ENCODE measurements at regions not wholly inside any gene's neighbourhood (a gene's known extent, or its start where the extent isn't known, plus 50 kb on each side); places are given as distances from the start of the nearest gene placed in this dataset.
A peak's percentile ranks its signal among the peaks of the same experiment; 100 is the strongest.
"Not testable (repeated sequence)": the region's sequence is repeated elsewhere in the genome, so short reads cannot be mapped to it uniquely, and the experiment has no call there.

DNA sequence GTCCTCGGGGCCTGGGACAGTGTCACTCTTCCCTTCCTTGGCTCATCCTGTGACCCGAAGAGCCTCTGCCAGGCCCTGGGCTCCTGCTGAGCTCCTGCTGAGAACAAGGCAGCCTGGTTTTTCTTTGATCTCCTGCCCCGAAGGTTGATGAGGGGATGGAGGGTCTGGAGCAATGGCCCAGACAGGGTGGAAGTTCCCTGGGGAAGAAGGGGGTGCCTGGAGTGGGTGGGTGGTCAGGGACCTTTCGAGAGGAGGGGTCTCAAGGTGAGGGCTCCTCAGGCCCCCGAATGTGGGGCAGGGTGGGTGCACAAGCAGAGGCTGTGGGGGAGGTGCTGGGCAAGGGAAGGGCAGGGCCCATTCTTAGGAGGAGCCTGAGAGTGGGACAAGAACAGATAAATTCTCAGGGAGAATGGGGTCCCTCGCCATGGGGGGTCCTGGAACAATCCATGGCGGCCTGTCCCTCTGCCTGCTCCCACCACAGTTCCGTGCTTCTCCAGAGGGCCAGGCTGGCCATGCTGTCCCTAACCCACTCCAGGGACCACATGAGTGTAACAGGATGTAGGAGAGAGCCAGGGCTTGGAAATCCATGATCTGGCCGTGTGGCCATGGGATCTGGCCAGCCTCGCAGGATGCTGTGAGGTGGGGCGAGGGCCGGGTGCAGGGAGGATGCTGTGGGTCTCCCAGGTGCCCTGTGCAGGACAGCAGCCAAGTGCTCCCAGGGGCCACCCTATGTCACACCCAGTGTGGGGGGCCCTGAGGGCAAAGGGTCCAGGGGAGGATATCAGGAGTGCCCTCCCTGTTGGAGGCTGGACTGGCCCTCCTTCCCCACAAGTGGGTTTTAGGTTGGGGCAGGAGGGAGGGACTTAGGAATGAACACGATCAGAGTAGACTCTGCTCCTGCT, 128.5 kb upstream of the LPCAT1 start:
- no peak for DNase-seq

GRCh38 chr5:1651250-1651649, 127.5 kb upstream of the LPCAT1 start:
- no peak for DNase-seq

DNA sequence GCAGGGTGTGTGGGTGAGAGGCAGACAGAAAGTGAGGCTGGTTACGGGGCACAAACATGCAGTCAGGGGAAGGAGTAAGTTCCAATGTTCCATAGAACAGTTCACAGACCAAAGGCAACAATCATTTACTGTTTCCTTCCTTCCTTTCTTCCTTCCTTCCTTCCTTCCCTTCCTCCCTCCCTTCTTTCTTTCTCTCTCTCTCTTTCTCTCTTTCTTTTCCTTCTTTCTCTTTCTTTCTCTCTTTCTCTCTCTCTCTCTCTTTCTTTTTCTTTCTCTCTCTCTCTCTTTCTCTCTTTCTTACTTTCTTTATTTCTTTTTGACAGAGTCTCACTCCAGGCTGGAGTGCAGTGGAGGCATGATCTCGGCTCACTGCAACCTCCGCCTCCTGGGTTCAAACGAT, 125.8 kb upstream of the LPCAT1 start:
- no peak for DNase-seq

GRCh38 chr5:1648806-1649205, 125.0 kb upstream of the LPCAT1 start:
- no peak for DNase-seq

DNA sequence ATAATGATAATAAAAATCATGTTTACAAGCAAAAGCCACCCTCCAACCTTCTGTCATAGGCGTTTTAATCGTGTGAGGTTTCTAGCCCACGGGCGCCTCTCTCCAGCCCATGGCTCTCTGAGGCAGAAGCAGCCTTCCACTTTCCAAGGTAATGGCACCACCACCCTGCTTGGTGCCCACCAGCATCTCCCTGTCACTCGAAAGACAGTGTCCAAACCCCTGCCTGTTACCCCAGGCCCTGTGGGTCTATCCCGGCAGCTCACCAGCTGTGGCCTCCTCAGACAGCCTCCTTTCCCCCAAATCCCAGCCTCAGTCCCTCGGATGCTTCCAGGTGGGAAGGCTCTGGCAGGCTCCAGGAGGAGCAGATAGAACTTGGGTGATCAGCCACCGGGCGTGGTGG, 123.8 kb upstream of the LPCAT1 start:
- DNase-seq: no peak

GRCh38 chr5:1644810-1645571, 121.2 kb upstream of the LPCAT1 start:
- DNase-seq: peak; percentile 71

- not testable (repeated sequence) for DNase-seq
Measured at GRCh38 chr5:1644393-1644809, 120.6 kb upstream of the LPCAT1 start.

- no peak for DNase-seq
Measured at GRCh38 chr5:1643651-1644392, 120.1 kb upstream of the LPCAT1 start.

DNA sequence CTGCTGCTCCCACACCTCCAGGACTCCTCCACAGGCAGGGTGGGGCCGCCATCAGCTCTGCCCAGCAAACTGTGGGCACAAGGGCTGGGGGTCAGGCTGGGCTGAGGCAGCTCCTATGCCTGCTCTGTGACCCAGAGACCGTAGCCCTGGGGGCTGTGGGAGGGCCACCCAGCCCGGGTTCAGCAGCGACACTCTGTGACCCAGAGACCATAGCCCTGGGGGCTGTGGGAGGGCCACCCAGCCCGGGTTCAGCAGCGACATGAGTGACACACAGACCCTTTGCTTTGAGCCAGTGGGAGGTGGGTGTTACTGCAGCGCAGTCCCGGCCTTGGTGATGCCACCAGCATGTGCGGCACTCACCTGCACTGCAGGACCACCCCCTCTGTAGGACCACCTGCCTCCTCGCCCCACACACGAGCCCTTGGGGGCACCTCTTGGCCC, 118.9 kb upstream of the LPCAT1 start:
- no peak for DNase-seq

GRCh38 chr5:1642221-1642620, 118.5 kb upstream of the LPCAT1 start:
- DNase-seq: no peak

- peak; percentile 79 for DNase-seq
Measured at GRCh38 chr5:1641560-1642166, 117.9 kb upstream of the LPCAT1 start.

DNA sequence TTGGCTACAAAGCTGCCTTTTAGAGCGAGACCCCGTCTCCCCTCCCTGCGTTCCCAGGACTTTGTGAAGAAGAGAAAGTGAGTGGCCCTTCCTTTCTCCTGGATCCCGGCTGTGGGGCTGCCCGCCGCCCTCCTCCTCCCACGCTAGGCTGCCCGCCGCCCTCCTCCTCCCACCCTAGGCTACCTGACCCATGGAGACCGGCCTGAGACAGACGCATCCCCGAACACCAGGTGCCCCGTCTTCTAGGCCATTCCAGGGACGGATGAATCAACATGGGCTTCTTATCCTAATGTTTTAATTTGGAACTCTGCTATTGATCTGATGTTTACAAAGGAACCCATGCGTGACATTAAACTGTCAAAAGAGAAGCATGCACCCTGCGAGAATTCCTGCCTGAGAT, 117.3 kb upstream of the LPCAT1 start:
- no peak for DNase-seq

DNA sequence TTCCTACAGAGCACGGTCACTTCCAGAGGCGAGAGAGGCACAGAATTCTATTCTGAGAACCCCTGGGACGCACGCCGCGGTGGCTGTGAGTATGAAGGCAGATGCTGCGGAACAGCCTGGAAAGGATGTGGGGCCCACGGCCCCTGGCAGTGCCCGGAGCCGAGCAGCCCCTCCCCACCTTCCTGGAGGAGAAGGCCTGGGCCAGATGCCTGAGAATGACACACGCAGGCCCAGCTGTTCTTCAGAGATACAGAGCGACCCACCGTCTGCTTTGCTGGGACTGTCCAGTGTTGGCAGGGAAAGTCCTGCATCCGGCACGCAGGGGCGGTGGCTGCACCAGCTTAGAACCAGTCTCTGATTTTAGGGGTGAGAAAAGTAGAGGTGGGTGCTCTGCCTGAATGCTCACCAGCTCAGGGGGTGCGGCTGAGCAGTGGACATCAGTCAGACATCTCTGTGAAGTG, 116.7 kb upstream of the LPCAT1 start:
- no peak for DNase-seq

- no peak for DNase-seq
Measured at GRCh38 chr5:1639757-1640156, 116.0 kb upstream of the LPCAT1 start.

- no peak for DNase-seq
Measured at GRCh38 chr5:1638658-1639400, 115.1 kb upstream of the LPCAT1 start.

GRCh38 chr5:1637639-1638481, 114.1 kb upstream of the LPCAT1 start:
- no peak for DNase-seq

DNA sequence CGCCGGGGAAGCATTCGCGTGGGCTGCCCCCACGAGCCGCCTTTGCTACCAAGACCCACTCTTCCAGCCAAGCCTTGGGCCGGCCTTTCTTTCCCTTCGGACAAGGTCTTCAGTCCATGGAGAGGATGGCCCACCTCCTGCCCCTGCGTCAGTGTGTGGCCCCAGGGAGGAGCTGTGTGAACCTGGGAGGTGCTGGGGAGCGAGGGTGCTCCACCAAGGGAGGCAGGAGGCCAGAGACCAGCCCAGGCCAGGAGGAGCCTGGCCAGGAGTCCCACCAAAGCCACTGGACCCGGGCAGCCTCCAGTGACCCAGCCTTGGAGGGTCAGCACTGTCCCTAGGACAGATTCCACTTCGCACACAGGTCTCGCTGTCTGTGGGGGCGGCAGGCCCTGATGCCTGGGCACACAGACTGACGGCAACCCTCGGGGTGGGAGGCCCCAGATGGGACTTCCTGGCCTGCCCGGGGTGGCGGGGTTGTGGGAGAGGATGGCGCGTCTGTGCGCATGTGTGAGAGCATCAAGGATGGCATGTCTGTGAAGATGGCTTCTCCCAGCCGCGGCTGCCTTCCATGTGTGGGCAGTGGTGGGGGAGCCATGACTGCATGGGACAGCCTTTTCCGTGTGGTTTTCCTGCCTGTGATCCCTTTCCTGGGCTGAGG, 113.3 kb upstream of the LPCAT1 start:
- no peak for DNase-seq

- not testable (repeated sequence) for DNase-seq
Measured at GRCh38 chr5:1636208-1636770, 112.5 kb upstream of the LPCAT1 start.

DNA sequence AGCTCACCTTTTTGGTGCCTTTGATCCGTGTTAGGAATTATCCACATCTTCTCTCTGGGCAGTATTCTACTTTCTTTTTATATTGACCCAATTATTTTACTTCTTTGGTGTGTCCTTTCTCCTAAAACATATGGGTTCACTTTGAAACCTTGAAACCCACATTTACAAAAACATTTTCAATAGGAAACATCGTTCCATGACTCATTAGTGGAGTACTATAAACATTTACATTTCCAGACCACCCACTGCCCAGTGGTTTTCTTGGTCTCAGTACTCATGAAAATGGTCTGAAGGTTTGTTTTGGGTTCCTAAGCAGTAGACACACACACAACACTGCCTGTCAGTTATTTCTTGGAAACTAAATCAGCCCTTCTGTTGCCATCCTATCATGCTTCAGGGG, 111.7 kb upstream of the LPCAT1 start:
- not testable (repeated sequence) for DNase-seq

DNA sequence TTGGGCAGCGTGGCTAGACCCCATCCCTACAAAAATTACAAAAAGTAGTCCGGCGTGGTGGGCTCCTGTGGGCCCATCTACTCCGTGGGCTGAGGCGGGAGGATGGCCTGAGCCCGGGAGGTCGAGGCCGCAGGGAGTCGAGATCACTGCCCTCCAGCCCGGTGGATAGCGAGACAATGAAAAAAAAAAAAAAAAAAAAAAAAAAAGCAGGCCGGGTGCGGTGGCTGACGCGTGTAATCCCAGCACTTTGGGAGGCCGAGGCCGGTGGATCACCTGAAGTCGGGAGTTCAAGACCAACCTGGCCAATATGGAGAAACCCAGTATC, 110.5 kb upstream of the LPCAT1 start:
- DNase-seq: no peak

Measured in stimulated activated CD4-positive, alpha-beta T cell treated with anti-CD3 and anti-CD28 coated beads, Interleukin-1b, Interleukin-23, amount 100 ng/mL, for 48 hours (primary cell).